ENCODE measurements at regions not wholly inside any gene's neighbourhood (a gene's known extent, or its start where the extent isn't known, plus 50 kb on each side); places are given as distances from the start of the nearest gene placed in this dataset.

DNA sequence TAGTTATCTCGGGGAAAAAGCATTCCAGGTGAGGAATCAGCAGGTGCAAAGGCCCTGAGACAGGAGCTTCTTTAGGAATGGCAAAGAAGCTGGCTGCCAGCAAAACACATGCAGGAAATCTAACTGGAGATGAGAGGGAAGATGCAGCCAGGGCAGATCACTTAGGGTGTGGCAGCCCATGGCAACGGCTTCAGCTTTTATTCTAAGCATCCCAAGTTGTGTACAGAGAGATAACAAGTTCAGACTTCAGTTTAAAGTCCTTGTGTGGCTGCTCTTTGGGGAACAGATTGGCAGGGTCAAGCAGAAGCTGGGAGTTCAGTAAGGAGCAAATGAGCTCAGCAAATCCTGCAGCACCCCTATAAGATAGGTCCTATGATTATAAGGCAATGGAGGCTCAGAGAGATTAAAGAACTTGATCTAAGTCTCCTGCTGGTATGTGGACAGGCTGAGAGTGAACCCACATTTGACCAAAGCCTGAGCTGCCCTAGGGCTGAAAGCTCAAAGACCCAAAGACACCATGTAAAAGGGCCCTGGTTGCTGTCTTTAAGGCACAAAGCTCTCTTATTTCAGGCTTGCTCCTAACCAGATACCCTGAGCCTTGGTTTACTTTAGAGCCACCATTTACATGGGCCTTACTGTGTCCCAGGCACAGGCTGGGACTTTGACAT is 466.8 kb downstream of the SOX6 start:
- no peak for DNase-seq

DNA sequence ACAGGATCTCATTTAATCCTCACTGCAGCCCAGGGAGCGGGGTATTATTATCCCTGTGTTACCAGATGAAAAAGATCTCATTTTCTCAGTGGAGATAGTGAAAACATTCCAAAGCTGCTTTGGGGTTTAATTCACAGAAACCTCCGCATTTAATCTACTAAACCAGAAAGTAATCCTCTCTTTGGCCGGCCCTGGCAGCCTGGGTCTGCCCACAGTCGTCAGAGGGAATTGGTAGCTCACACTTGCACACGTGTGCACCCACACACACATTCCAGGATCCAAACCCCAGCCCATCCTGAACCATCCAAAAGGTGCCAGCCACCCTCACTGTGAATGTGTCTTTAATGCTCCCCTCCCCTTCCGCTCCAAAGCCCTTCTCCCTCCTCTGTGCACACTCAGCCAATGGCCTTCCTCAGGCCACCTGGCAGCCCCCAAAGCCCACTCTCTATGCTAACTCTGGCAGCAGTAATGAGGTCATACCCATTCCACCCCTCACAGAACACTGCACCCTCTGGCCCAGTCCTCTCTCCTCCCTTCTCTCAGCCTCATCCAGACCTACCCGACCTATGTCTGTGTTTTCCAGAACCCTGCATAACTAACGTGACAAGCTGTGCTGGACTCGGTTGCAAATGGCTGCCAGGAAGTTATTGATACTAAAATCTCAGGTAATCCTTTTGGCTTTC is 466.2 kb downstream of the SOX6 start:
- DNase-seq, result no peak

DNA sequence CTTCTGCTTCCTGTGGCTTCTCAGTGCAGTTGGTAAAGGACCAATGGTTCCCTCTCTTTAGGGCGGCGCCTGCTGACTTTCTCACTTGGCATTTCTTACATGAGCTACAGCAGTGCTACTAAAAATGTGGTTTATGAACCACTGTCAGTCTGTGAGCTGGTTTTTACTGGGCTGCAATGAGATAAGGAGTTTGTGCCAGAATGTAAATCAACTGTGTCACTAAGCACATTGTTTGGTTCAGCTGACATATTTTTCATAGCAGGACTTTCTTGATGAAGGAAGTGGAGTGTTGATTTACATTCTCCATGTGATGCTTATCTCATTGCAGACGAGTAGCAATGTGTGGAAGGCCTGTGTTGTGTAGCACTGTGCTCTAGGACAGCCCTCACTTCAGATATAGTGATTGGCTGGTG is 463.3 kb downstream of the SOX6 start:
- no peak for DNase-seq

DNA sequence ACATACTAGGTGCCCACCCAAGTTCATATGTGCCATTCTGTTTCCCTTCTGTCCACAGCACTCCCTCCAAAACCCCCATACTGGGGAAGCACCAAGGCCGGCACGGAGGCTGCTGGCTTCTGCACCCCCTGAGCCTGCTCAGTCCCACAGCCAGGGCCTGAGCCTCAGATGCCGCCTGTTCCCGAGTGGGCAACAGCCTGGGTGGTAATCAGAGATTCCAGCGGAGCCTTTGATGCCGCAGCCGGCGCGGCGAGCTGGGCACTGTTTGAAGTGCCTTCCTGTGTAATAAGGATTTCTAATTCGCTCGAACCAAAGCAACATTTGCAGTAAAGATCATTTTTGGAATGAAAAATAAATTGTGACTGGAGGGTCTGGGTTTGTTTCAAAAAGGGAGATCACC is 460.3 kb downstream of the SOX6 start:
- no peak for DNase-seq

DNA sequence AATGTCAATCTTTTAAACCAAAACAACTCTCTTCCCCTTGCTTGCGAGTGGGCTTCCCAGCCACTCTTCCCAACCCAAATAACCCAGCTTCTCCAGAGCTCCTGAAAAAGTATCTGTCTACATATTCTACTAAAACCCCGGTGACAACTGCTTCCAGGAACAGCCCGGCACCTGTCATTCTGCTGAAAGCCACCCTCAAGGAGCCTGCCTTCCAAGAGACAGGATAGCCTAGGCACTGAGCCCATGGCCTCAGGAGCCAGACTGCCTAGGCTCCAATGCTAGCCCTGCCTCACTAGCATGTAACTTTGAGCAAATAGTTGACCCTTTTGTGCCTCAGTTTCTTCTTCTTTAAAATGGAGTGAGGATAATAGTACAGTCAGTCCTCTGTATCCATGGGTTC is 459.8 kb downstream of the SOX6 start:
- DNase-seq, result no peak

DNA sequence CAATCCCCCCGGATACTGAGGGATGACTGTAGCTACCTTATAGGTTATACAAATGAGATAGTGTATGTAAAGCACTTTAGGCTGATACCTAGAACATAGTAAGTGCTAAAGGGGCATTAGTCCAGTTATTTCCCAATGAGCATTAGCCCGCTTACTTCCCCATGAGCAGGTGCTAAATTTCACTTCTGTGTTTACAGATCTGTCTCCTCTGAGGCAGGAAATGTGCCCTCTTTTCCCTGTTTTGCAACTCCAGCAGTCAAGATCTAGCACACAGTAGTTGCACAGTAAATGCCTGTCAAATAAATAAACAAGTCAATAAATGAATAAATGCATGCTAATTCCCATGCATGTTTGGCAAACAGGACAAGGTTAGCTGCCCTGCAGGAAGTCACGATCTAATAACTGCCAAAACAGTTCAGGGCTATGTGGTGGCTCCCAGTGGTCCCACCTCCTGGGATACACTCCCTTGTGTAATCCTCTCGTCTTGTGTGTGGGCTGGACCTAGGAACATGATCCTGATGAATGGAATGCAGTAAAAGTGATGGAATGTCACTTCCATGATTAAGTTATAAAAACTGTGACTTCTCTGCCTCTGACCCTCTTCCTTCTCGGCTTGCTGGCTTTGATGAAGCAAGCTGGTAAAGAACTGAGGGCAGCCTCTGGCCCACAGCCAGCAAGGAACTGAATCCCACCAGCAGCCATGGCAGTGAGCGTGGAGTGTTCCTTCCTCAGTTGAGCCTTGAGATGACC is 459.0 kb downstream of the SOX6 start:
- no peak for DNase-seq

DNA sequence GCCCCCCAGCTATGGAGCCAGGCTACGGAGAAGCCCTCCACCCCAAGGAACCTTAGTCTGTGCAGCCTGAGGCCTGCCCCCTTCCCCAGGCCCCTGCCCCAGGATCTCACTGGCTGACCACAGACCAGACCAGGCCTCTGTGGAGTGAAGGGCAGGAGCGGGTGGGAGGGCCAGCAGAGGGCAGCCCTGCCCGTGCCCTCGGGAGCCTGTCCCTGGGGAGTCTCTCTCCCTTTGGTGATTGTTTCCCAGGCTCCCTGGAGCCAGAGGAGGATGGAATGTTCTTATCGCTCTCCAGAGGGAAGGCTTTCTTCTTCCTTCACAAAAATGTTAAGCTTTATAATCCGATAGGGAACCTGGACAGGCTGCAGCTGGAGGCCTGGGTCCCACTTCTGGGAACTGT is 455.3 kb downstream of the SOX6 start:
- DNase-seq, result no peak

DNA sequence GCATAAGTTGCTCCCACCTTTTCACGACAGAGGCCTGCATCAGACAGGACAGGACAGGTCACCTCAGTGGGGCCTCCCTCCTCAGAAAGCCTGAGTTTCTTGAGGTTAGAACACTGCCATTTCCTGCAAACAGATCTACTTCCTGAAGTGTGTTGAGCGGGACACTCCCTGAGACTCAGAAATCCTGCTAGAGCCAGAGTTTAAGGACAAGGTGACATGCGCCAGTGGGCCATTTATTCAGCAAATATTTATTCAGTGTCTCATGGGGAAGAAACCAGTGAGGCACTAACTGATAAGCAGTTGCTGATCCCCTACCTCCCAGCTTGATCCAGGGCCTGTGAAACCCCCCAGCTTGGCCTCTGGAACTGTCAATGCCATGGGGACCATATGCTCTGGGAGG is 454.6 kb downstream of the SOX6 start:
- DNase-seq, result no peak

DNA sequence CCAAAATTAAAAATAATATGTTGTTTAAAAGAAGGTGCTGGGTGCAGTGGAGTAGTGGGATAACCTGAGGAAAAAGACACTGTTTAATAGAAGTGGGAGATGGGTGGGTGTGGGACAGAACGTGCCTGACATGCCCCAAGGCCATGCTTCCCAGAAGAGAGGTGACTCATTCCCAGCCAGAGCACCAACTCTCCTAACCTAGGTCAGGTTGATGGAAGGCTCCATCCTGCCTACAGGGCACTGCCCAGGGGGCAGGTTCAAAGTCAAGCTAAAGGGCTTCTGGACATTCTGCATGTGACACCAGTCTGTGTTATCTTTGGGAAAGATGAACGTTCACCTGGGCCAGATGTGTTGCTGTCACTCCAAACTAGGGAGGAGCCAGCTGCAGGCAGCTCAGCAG is 453.1 kb downstream of the SOX6 start:
- no peak for DNase-seq

DNA sequence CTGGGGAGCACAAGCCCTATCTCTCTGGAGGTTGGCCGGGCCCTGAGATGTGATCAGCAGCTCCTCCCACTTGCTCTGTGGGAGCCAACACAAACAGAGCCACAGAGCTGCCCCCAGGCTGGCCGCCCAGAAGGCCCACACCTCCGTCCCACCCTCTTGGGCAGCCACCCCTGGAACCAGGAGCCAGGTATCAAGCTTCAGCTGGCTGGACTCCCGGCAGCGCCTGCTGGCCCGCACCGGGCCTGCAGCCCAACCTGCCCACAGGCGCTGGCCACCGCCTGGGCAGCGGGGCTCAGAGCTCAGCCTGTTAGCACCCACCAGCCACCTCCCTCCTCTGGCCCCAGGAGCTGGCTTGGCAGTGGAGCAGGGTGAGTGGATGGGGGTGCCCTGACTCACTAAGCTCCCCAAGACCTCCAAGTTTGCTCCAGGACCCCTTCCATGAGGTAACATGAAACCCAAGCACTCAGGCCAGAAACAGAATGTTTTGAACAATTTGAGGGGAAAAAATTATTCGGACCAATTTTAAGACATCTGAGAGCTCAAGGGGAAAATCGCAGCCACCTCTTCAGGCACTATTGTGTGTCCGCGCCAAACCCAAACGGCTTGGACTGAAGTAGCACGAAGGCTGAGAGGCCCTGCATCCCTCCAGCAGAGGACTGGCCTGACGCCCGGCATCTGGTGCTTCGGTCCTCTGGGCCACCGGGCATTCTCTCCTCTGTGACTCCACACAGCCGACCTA is 450.8 kb downstream of the SOX6 start:
- no peak for DNase-seq

DNA sequence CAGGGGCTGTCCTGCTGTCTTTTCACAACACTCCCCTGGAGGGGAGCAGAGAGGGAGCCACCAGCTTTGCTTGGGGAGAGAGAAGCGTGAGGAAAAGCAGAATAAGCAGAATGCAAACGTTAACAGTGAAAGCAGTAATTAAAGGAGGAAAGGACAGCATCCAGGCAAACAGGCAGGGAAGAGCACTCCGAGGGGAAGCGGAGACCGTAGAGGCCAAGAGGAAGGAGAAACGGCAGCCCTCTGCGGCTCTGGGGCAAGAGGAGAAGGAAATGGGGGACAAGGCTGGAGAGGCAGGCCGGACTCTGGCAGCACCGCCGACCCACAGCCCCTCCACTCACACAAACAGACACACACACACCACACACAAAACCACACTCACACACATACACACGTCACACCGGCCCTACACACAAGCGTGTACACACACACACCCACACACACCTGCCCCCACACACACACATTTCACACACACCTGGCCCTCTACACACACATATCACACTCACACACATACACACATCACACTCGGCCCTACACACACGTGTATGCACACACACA is 449.8 kb downstream of the SOX6 start:
- no peak for DNase-seq

DNA sequence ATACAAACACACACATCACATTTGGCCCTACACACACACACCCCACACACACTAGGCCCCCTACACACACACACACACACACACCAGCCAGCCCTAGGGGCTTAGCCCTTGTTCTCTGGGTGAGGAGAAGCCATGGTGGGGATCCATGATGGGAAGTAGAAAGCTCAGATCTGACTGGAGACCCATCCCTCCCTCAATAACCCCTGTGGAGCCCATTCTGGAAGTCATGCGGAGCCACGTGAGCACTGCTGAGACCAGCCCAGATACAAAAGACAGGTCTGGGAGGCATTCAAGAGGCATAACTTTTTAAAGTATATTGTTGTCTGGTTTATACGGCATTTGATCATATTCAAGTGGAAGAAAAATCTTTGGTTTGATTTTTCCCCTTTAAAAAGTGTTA is 448.5 kb downstream of the SOX6 start:
- no peak for DNase-seq

DNA sequence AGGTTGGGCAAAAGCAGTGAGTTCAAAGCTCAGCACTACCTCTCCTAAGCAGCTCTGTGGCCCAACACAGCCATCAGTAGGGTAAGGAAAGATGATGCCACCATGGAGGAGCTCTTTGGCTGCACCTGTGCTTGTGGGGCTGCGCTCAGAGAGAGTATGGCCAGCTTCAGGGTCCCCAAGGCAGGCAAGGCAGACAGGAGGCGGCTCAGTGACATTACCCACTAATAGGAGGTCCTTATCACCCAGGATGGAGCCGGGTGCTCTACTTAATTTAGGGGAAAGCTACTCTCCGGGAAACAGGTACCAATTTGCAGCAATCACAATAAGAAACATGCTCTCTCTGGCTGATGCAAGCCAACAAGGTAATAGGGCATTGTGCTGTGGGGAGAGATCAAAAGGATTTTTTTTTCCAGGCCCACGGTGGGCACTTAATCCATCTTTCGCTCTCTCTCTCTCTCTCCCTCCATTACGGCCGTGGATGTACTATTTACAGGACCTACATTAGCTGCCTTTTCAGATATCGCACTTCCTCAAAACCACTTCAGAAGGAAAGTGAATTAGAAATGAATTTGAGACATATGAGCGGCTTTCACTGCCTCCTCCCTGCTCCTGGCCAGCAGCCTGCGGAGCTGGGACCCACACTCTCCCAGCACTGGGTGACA is 446.3 kb downstream of the SOX6 start:
- DNase-seq, result no peak

DNA sequence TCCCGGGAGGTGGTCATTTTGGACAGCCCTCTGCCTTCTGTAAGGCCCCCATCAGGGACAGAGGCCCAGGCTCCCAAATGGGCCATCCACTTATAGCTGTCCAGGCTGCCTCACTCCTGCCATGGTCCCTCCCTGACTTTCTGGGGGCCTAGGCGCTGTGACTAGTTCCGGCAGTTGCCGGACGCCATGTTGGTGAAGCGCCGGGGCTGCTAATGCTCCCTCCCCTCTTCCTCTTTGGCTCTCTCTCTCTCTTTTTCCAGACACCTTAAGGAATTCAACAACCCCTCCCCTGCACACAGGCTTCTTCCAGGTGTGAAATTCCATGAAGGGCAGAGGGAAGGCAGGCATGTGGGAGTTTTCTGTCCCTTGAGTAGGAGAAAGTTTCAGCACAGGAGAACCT is 445.6 kb downstream of the SOX6 start:
- DNase-seq, result no peak

DNA sequence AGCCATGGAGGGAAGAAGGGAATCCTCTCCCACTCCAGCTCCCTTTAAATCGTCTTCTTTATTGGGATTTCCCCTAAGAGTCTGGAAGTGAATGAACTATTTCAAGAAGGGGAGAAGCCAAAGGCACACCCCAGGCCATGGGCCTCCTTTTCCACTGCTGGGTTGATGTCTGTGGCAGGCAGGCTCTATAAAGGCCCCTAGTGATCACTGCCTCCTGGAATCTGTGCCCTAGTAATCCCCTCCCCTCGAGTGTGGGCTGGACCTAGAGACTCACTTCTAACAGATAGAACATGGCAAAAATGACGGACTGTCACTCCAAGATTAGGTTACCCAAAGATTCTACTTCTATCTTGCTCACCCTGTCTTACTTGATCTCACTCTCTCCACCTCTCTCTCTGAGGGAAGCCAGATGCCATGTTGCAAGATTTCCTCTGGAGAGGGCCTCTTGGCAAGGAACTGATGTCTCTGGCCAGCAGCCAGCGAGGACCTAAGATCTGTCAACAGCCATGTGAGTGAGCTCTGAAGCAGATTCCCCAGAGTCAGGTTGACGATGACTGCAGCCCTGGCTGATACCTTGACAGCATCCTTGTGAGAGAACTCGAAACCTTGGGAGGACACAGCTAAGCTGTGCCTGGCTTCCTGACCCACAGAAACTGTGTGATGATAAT is 444.8 kb downstream of the SOX6 start:
- no peak for DNase-seq

DNA sequence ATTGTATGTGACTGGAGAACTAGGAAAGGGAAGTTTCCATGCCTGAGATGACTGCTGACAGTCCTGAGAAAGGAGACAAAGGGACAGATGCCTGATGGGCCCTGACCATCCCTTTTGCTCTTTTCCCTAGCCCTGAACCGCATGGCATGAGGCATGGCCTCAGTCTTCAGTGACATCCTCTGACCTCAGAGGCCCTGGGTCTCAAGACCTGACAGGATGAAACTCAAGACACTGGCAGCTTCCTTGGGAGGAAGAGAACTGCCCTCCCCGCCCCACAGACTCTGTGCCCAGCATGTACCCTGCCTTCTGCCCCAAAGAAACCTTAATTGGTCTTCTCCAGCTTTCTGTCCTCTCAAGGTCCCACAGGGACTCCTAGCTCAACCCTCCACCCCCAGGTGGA is 444.1 kb downstream of the SOX6 start:
- DNase-seq, result no peak

DNA sequence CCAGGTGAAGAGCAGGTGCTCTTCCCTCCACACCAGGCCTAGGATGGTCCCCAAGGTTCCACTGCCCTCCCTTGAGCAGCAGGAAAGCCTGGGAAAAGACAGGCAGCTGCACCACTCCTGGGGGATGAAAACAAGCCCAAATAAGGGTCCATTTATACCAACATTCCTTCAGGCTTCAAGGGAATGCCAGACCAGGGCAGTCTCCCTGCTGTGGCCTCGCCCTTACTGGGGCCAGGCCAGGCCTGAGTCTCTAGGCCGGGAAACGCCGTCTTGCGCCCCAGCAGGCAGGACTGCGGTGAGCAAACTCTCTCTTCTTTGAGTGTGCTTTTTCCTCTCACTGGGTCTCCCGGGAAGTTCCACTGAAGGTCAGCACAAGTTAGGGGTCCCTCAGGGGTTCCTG is 443.5 kb downstream of the SOX6 start:
- no peak for DNase-seq

DNA sequence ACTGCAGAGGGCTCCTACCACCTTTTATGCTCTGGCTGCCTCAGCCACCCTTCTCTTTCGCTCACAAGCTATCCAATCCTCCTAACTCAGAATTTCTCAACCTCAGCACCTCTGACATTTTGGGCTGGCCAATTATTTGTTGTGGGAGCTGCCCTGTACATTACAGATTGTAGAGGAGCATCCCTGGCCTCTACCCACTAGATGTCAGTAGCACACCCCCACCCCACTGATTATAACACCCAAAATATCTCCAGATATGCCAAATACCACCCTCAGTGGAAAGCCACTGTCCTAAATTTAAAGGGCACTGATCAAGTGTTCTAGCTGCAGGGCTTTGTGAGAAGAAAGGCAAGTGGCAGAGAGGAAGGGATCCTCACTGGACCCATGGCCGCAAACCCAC is 443.1 kb downstream of the SOX6 start:
- DNase-seq, result no peak

Data from activated gamma-delta T cell treated with Interleukin-2 at 50 U/mL for 16 hours (primary cell).